Body of pancreas (tissue), 4 donors: ENCODE measurements at regions not wholly inside any gene's neighbourhood (a gene's known extent, or its start where the extent isn't known, plus 50 kb on each side); places are given as distances from the start of the nearest gene placed in this dataset.

ENCODE experiments used
- ATAC-seq: fragments of 150-250 bp; one replicate; pipeline ENCODE4 v1.9.1; 2016
- DNase-seq, 4 donors: peaks; one replicate each; pipeline ENCODE4 v3.0.0-alpha.2; 2019
- H3K27ac ChIP-seq, 4 donors: fragments of 200-600 bp; sonication (generic); 1 replicate in 3 of 4; 2 replicates in 1 of 4; pipeline versions ENCODE4 v1.5.1 to v1.6.1; 2016 to 2019; ENCODE audit warnings: mild to moderate bottlenecking in 1 of 4, mixed read lengths in 1 of 4, moderate library complexity in 1 of 4
- H3K27me3 ChIP-seq, 2 donors: fragments of 200-600 bp; sonication (generic); one replicate each; pipeline ENCODE4 v1.6.0; 2016; ENCODE audit warnings: mild to moderate bottlenecking in 1 of 2
- H3K36me3 ChIP-seq, 2 donors: fragments of 200-600 bp; sonication (generic); replicated peaks in 1 of 2; 2 replicates each; pipeline ENCODE4 v1.5.1; 2016; ENCODE audit warnings: low read depth in 2 of 2; ENCODE audit not compliant: insufficient read depth in 1 of 2
- H3K4me1 ChIP-seq: fragments of 200-600 bp; sonication (generic); one replicate; pipeline ENCODE4 v1.6.0; 2016
- H3K4me3 ChIP-seq, 2 donors: fragments of 200-600 bp; sonication (generic); 1 replicate in 1 of 2; 2 replicates in 1 of 2; pipeline ENCODE4 v1.5.1; 2016 to 2019
- H3K9me3 ChIP-seq, 3 donors: fragments of 200-600 bp; sonication (generic); 1 replicate in 2 of 3; 2 replicates in 1 of 3; pipeline ENCODE4 v1.5.1; 2016
- CTCF ChIP-seq, 7 experiments: fragments of 450-650 bp in 4 of 7; fragments of 200-600 bp in 3 of 7; sonication (generic) in 3 of 7; IDR thresholded peaks; one replicate each; pipeline ENCODE4 v1.5.1; 2016 to 2019; ENCODE audit warnings: antibody characterized with exemption in 7 of 7
- POLR2A ChIP-seq, 3 donors: fragments of 450-650 bp; IDR thresholded peaks; one replicate each; pipeline ENCODE4 v1.6.1; 2016; ENCODE audit warnings: antibody characterized with exemption in 3 of 3, mild to moderate bottlenecking in 2 of 3
- WGBS, 2 donors: methylation state at CpG; one replicate each; pipeline ENCODE4 v1.1.5; 2017; 5-methylcytosine and 5-hydroxymethylcytosine counted together
- intact Hi-C: fragments of 100-400 bp; cut with DNase I; formaldehyde crosslinking; loops from one replicate; pipeline ENCODE4 v1.15.1; 2023

- 66 to 81% methylated on average over 3 of the region's 3 CpGs for WGBS, 2 donors
- intact Hi-C loops: no loop called here
- no peak for ATAC-seq
- Histone ChIP-seq H3K36me3 (no peaks in the 10 kb centered on the region), H3K4me1 (no peaks in the 10 kb centered on the region), H3K27ac (no peak overlapping the region), H3K9me3 (peaks cover 0 to 7% (median 0%) of the 10 kb centered on the region in 3 donors), H3K4me3 (no peak overlapping the region), H3K27me3 (no peaks in the 10 kb centered on the region)
- DNase-seq: no peak
- TF ChIP-seq CTCF (IDR thresholded peaks at IDR 0.05) (no peak), POLR2A (IDR thresholded peaks at IDR 0.05) (no peak)
Observed at GRCh38 chr4:56209767-56210166, 177.5 kb downstream of the AASDH start.

- 60 to 64% methylated on average over 1 of the region's 1 CpG for WGBS, 2 donors
- TF ChIP-seq POLR2A (IDR thresholded peaks at IDR 0.05): no peak
- no peak for TF ChIP-seq CTCF (IDR thresholded peaks at IDR 0.05)
- ATAC-seq: no peak
Observed at GRCh38 chr4:56208103-56208502, 179.2 kb downstream of the AASDH start.

GRCh38 chr4:56206258-56206657 lies 181.0 kb downstream of the AASDH start:
- Histone ChIP-seq H3K27me3 (no peaks in the 10 kb centered on the region), H3K4me3 (no peak overlapping the region), H3K9me3 (peaks cover 0 to 3% (median 0%) of the 10 kb centered on the region in 3 donors), H3K27ac (no peak overlapping the region), H3K36me3 (no peaks in the 10 kb centered on the region), H3K4me1 (no peaks in the 10 kb centered on the region)
- ATAC-seq: no peak
- intact Hi-C loops: no loop called here
- TF ChIP-seq CTCF (IDR thresholded peaks at IDR 0.05) (no peak), POLR2A (IDR thresholded peaks at IDR 0.05) (no peak)
- 68 to 71% methylated on average over 4 of the region's 4 CpGs for WGBS, 2 donors
- DNase-seq: no peak

More at GRCh38 chr4:56208103-56208502, 179.2 kb downstream of the AASDH start:
- H3K36me3 ChIP-seq: no peaks in the 10 kb centered on the region
- intact Hi-C loops: no loop called here
- no peaks in the 10 kb centered on the region for H3K4me1 ChIP-seq
- H3K9me3 ChIP-seq: peaks cover 0 to 7% (median 0%) of the 10 kb centered on the region in 3 donors
- H3K27ac ChIP-seq: no peak overlapping the region
- no peak overlapping the region for H3K4me3 ChIP-seq
- no peaks in the 10 kb centered on the region for H3K27me3 ChIP-seq
- DNase-seq: no peak

GRCh38 chr4:56200275-56200674 lies 187.0 kb downstream of the AASDH start:
- no peak overlapping the region for H3K4me3 ChIP-seq
- no peaks in the 10 kb centered on the region for H3K4me1 ChIP-seq
- 68 to 74% methylated on average over 1 of the region's 1 CpG for WGBS, 2 donors
- no peak for DNase-seq
- intact Hi-C loops: no loop called here
- H3K27me3 ChIP-seq: no peaks in the 10 kb centered on the region
- H3K27ac ChIP-seq: no peak overlapping the region
- no peaks in the 10 kb centered on the region for H3K9me3 ChIP-seq
- TF ChIP-seq CTCF (IDR thresholded peaks at IDR 0.05) (no peak), POLR2A (IDR thresholded peaks at IDR 0.05) (no peak)
- H3K36me3 ChIP-seq: no peaks in the 10 kb centered on the region
- no peak for ATAC-seq

GRCh38 chr4:56198265-56198664 lies 189.0 kb downstream of the AASDH start:
- intact Hi-C loops: no loop called here
- Histone ChIP-seq H3K4me1 (no peaks in the 10 kb centered on the region), H3K9me3 (no peaks in the 10 kb centered on the region), H3K36me3 (no peaks in the 10 kb centered on the region), H3K27me3 (no peaks in the 10 kb centered on the region), H3K4me3 (no peak overlapping the region), H3K27ac (no peak overlapping the region)
- 79 to 87% methylated on average over 2 of the region's 2 CpGs for WGBS, 2 donors
- TF ChIP-seq POLR2A (IDR thresholded peaks at IDR 0.05): no peak
- no peak for TF ChIP-seq CTCF (IDR thresholded peaks at IDR 0.05)
- DNase-seq (no peak), ATAC-seq (no peak)
